RCC 7860 (cell line): ENCODE measurements at regions not wholly inside any gene's neighbourhood (a gene's known extent, or its start where the extent isn't known, plus 50 kb on each side); places are given as distances from the start of the nearest gene placed in this dataset.

Experiments used
- DNase-seq: peaks from one replicate; pipeline ENCODE4 v3.0.0-alpha.2; 2015; ENCODE audit warnings: low spot score
- FAIRE-seq: peaks from 2 replicates; lab custom pipeline; 2012; peaks lifted over from hg19 to GRCh38; lab: Jason Lieb, UNC

GRCh38 chr3:104982130-104982529, 384.6 kb upstream of the ALCAM start:
- DNase-seq, result no peak
- FAIRE-seq, result no peak

- no peak for FAIRE-seq
- no peak for DNase-seq
Observed at GRCh38 chr3:104987859-104988258, 378.9 kb upstream of the ALCAM start.

GRCh38 chr3:104988496-104988895, 378.2 kb upstream of the ALCAM start:
- FAIRE-seq (no peak), DNase-seq (no peak)

GRCh38 chr3:104989878-104990277, 376.8 kb upstream of the ALCAM start:
- FAIRE-seq (no peak), DNase-seq (no peak)

- DNase-seq, result no peak
- peak; percentile 2 for FAIRE-seq
Observed at GRCh38 chr3:104990758-104991157, 376.0 kb upstream of the ALCAM start.

- DNase-seq, result no peak
Observed at GRCh38 chr3:104992676-104993075, 374.0 kb upstream of the ALCAM start.

GRCh38 chr3:105006164-105006563, 360.5 kb upstream of the ALCAM start:
- DNase-seq, result no peak
- FAIRE-seq, result no peak

More at GRCh38 chr3:104992676-104993075, 374.0 kb upstream of the ALCAM start:
- FAIRE-seq, result no peak

- DNase-seq (no peak), FAIRE-seq (no peak)
Observed at GRCh38 chr3:105013657-105014056, 353.1 kb upstream of the ALCAM start.

GRCh38 chr3:105014631-105015030, 352.1 kb upstream of the ALCAM start:
- no peak for DNase-seq
- no peak for FAIRE-seq

GRCh38 chr3:105022813-105023212, 343.9 kb upstream of the ALCAM start:
- no peak for FAIRE-seq

GRCh38 chr3:105030211-105030610, 336.5 kb upstream of the ALCAM start:
- FAIRE-seq (no peak), DNase-seq (no peak)

More at GRCh38 chr3:105022813-105023212, 343.9 kb upstream of the ALCAM start:
- no peak for DNase-seq

GRCh38 chr3:105032541-105032940, 334.2 kb upstream of the ALCAM start:
- FAIRE-seq, result no peak
- DNase-seq, result no peak

GRCh38 chr3:105033081-105033480, 333.6 kb upstream of the ALCAM start:
- FAIRE-seq (no peak), DNase-seq (no peak)

GRCh38 chr3:105039004-105039403, 327.7 kb upstream of the ALCAM start:
- no peak for FAIRE-seq
- no peak for DNase-seq

GRCh38 chr3:105040026-105040622, 326.6 kb upstream of the ALCAM start:
- FAIRE-seq, result no peak
- DNase-seq, result no peak

- no peak for DNase-seq
- FAIRE-seq, result no peak
Observed at GRCh38 chr3:105042586-105042985, 324.1 kb upstream of the ALCAM start.

- FAIRE-seq (no peak), DNase-seq (no peak)
Observed at GRCh38 chr3:105051111-105051510, 315.6 kb upstream of the ALCAM start.

GRCh38 chr3:105051972-105052371, 314.7 kb upstream of the ALCAM start:
- FAIRE-seq, result no peak
- DNase-seq, result no peak

- DNase-seq (no peak), FAIRE-seq (no peak)
Observed at GRCh38 chr3:105062853-105063252, 303.9 kb upstream of the ALCAM start.

GRCh38 chr3:105065895-105066839, 300.5 kb upstream of the ALCAM start:
- DNase-seq, result no peak
- no peak for FAIRE-seq

GRCh38 chr3:105067361-105067760, 299.3 kb upstream of the ALCAM start:
- FAIRE-seq, result no peak
- no peak for DNase-seq
